ENCODE measurements at regions not wholly inside any gene's neighbourhood (a gene's known extent, or its start where the extent isn't known, plus 50 kb on each side); places are given as distances from the start of the nearest gene placed in this dataset.
"Not testable (repeated sequence)": the region's sequence is repeated elsewhere in the genome, so short reads cannot be mapped to it uniquely, and the experiment has no call there.

DNA sequence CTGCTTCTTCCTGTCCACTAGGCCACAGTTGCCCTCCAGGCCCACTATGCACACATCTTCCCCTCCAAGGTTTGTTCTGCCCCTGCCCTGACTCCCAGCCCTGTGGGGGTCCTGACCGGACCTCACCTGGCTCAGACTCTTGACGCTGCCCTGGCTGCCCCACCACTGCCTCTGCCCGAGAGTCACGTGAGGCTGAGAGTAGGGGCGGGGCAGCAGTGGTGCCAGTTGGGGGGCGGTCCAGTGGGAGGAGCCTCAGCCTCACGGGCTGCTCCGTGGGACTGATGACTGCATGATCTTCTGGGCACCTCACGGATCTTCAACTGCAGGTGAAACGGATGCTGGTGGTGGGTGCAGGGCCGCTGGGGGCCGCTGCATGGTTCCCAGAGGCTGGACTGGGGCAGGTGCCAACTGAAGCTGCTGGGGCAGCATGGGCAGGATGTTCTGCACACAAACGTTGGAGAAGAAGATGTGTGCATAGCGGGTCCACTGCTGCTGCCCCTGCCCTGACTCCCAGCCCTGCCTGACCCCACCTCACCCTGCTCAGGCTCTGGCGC is 77.6 kb downstream of the HHIPL2 start:
- DNase-seq, result not testable (repeated sequence)

DNA sequence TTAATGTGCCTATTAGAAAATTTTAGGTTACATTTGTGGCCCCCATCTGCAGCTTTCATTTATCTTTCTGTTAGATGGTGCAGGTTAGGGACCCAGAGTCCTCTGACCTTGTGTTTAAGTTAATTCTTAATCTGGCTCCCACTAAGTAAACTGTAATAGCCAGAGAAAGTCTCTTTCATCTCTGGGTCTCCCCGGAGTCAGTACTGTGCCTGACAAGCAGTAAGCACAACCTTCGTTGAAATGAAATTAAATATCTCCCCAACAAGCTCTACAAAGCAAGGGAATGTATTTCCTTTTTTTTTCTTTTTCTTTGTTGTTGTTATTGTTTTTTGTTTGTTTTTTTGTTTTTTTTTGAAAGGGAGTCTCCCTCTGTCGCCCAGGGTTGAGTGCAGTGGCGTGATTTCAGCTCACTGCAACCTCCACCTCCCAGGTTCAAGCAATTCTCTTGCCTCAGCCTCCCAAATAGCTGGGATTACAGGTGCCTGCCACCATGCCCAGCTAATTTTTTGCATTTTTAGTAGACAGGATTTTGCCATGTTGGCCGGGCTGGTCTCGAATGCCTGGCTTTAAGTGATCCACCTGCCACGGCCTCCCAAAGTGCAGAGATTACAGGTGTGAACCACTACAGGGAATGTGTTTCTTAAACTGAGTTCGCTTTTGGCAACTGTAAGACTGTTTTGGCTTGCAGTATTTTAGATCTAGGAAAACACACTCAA is 81.6 kb downstream of the HHIPL2 start:
- DNase-seq, result no peak

DNA sequence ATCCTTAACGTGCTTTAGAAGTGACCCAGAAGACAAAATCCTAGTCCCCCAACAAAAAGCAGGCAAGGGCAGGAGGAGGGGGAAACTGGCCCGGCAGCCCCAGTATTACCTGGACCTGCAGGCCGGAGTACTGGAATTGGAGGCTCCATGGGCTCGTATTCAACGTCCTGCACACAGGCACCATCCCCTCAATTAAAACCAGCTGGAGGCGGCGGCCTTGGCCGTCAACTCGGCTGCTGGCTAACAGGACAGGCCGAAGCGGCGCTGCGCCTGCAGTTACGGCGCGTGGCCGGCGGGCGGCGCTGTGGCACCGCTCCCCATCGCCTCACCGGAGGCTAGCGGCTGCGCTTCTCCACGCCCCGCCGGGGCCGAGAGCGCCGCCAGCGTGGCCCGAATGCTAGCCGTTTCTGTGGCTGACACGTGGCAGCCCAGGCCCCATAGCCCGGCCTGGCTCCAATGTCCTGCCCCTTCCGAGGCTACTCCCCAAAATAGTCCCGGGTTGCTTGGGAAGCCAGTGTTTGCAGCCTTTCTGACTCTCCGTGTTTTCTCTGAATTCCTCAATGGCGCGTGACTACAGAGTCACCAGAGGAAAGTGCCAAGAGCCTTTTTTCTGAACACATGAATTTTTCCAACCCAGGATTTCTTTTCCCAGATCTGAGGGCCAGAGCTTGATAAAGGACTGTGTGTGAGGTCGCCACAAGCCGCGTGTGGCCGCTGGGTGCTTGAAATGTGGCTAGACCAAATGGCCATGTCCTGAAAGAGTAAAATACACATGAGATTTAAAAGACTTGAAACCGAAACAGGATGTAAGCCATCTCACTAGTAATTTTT is 82.5 kb downstream of the HHIPL2 start:
- DNase-seq, result peak; percentile 97

DNA sequence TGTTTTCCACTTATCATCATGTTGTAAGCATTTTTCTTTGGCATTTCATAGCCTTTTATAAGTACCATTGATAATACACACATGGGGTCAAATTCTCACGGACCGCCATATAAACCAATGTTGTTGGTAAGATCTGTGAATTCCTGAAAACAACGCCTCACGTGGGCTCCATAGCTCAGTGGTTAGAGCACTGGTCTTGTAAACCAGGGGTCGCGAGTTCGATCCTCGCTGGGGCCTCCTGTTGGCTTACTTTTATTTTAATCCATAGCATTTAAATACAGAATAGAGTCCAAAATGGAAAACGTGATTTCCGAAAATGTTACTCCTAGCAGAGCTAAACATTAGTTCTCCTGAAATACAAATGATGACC is 83.1 kb downstream of the HHIPL2 start:
- peak; percentile 62 for DNase-seq

DNA sequence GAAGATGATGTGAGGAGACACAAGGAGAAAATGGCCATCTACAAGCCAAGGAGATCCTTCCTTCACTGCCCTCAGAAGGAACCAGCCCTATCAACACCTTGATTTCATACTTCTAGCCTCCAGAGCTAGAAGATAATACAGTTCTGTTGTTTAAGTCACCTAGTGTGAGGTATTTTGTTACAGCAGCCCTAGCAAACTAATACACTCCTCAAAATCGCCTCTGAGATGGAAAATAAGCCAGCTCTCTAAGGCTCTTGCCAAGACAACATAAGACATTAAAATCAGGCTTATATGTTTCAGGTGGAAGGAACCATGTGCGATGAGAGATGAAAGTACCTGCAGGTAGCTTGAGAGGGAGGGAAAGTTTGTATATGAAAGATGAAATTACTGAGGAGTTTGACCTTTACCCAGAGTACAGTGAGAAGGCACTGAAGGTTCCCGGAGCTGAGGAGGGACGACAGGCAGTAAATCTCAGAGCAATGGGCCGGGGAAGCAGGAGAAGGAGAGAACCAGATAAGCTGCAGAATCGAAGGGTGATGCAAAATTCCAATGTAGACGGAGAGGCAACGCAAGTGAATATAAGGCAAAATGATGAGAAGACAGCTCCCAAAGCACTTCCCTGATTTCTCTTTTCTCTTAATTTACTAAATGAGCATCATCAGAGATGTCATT is 84.7 kb downstream of the HHIPL2 start:
- DNase-seq, result no peak

DNA sequence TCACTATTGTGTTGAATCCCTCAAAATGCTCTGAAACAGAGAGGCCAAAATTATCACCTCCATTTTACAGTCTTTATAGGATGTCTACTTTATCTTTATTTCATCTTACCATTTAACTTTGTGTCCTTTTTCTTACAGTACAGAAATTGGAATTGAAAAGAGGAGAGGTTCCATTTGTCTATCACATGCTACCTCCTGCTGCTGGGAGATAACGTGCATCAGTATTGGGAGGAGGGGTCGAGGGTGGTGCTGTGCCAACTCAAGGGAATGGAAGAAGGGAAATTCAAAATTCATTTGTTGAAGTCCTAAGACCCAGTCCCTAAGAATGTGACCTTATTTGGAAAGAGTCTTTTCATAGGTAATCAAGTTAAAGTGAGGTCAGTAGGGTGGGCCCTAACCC is 85.3 kb downstream of the HHIPL2 start:
- no peak for DNase-seq

DNA sequence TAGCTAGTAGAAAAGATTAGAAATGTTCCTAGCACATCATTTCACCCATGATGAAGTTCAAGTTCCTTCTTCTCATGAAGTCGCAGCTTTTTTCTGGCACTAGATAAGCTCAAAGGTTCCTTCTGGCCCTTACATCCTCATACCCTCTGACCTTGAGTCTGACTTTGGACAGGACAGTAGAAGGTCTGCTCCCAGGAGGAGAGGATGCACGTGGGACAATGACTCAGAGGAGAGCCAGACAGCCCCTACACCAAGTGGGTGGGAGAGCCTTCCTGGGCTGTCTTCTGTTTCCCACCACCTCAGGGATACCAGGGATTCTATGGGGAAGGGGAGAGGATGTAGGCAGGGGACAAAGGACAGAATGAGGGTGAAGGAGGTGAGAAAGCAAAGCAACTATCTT is 86.0 kb downstream of the HHIPL2 start:
- peak; percentile 10 for DNase-seq

DNA sequence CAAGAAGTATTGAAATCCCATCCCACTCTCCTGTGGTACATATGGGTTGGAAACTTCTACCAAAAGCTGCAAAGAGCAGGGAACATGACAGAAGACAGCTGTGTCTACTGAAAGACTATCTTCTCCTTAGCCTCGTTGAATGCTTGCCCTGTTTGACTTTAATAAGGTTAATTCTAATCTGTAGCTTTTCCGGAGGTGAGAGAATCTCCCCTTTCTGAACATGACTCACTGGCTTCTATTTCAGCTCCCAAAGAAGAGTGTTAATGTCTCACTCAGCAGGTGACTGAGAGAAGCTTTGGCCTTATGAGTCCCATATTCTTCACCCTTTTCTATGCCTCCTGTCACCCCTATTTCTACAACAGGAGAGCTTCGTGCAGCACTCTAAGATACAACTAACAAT is 88.3 kb downstream of the HHIPL2 start:
- DNase-seq, result no peak

DNA sequence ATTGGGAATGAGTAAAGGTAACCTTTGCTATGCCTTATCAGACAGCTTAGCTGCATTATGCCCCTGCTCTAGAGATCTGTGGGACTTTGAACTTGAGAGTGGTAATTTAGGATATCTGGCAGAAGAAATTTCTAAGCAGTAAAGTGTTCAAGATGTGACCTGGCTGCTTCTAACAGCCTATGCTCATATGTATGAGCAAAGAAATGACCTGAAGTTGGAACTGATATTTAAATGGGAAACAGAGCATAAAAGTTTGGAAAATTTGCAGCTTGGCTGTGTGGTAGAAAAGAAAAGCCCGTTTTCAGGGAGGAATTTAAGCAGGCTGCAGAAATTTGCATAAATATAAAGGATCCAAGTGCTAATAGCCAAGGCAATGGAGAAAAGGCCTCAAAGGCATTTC is 90.4 kb downstream of the HHIPL2 start:
- no peak for DNase-seq

DNA sequence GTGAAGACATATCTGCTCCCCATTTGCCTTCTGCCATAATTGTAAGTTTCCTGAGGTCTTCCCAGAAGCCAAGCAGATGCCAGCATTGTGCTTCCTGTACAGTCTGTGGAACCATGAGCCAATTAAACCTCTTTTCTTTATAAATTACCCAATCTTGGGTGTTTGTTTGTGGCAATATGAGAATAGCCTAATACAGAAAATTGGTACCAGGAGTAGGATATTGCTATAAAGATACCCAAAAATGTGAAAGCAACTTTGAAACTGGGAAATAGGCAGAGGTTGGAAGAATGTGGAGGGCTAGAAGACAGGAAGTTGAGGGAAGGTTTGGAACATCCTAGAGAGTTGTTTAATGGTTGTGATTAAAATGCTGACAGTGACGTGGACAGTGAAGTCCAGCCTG is 90.8 kb downstream of the HHIPL2 start:
- no peak for DNase-seq

DNA sequence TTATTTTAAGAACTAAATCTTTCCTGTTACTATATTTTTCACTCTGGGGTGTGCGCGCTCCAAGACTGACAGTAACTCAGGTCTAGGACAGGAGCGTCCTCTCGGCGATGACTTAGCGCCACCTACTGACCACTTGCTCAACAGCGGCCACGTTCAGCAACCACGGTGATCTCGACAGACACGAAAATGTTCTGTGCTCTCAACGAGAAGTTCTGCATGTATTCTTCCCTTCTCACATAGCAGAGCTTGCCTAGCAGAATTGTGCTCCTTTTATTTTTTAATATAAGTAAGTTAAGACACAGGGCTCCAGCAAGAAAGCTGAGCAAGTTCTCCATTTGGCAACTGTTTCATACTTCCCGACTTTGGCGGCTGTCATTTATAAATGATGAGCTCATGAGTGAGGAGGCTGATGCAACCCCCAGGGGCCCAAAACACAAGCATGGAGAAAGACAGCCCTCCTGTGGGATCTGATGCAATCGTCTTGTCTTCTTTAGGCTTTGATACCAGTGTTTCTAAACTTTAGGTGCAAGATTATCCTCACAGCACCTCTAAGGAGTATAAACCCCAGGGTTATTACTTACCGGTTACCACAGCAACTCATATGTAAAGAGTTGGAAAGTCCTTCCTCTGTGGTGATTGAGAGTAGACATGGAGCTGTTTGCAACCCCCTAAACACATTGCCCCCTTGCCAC is 92.6 kb downstream of the HHIPL2 start:
- DNase-seq, result peak; percentile 91

DNA sequence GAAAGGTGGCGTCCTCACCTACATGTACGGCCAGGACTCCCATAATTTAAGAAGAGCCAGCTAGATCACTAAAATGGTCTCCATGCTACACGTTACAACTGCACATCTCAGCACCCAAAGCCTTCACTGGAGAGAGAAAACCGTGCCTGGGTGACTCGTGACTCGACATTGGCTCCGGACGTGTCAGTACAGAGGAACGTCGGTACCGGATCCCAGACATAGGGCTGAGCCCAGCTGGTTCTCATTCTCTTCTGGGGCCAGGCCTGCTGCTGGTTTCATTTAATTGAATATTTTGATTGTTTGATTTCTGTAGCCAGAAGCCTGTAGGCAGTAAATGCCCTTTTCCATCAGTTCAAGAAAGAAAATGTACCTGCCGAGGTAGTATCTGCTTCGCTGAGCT is 93.1 kb downstream of the HHIPL2 start:
- peak; percentile 65 for DNase-seq

DNA sequence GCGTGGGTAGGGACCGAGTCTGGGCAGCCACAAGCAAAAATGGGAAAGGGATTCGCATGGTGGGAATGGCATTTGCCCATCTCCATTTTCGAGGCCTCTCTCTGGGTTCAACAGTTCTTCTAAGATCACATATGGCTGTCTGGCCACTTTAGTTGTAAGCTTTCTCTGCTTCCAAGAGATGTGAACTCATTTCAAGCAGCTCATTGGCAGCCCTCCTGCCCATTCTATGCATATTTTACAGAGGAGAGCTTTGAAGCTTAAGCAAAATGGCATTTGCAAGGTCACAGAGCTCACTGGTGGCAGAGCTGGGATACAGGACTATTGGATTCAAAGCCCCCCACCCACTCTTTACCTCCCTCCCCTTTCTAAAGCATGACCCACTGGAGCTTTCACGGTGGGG is 93.7 kb downstream of the HHIPL2 start:
- DNase-seq, result peak; percentile 46

DNA sequence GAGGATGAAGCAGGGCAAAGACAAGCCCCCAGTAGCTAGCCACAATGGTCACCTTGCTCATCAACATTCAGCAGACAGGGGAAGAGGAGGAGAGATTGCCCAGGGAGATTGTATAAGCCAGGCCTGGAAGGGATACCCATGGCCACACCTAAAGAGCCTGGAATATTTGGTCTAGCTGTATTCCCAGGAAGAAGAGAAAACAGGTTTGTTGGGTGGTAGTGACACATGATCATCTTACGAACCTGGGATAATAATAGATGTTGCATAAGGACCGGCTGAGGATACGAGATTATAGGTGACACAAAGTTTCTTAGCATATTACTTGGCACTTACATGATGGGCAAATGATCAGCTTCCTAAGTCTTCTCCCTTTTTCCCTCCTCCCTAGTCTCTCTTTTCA is 95.9 kb downstream of the HHIPL2 start:
- no peak for DNase-seq

DNA sequence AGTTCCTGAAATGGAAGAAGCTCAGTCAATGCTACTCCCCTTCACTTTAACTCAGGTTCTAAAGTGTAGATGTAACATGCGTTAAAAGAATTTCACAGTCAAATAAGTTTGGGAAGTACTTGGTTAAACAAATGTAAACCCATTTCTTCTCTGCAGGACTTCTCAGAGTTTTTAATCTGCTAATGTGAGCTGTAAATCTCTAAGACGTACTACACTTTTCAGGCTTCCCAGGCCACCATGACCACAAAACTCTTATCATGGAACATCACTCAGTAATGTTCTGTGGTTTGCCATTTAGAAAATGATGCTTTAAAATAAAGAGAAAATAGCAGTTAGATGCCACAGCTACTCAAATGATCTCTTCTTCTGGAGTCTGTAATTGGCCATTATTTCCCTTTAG is 104.3 kb downstream of the HHIPL2 start:
- no peak for DNase-seq

DNA sequence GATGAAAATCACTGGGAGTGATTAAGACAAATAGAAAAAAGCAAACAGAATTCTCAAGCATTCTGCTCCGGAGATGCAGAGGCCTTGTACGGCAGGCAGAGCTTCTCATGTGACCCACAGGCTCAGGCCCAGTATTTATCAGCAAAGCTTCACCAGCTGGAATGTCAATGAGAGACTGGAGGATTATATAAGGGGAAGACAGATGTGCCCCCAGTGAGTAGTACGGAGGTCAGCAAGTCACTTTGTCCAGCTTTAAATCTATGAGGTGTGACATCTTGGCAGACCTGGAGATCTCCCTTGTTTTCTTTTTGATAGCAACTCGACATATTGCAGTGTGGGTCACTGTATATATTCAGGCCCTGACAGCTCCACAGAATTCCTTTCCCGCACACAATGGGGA is 106.8 kb downstream of the HHIPL2 start:
- DNase-seq, result no peak

DNA sequence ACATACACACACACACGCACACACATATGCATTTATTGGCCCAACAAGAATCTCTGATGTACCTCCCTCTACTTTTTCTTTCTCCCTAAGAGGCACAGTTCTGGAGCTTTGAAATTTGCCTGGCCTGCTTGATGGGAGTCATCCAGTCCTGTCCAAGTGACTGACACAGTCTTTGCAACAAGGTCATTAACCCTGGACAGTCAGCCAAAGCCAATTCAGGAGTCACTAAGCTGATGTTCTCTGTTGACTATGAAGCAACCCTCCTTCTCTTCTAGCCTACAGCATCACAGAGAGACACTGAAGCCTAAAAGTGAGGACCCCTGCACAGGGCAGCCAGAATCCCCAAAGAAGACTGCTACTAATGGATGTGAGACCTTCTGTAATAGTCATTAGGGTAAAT is 123.1 kb downstream of the HHIPL2 start:
- DNase-seq, result no peak

DNA sequence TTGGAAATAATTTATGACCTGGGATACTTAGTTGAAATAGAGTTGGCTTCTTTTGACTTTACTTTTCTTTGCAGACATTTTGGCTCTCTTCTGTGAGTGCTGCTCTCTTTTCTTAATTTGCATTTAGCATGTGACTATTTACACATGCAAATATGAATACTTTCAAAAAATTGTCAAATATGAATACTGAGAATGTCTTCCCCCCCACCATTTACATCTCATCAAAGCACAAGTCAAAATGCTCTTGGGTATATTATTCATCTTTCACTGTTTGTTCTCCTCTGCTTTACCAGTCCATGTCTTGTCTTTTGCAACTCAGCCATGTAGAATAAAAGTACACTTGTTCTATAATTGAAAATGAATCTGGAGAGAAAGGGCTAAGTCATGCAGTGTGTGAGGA is 126.5 kb downstream of the HHIPL2 start:
- no peak for DNase-seq

DNA sequence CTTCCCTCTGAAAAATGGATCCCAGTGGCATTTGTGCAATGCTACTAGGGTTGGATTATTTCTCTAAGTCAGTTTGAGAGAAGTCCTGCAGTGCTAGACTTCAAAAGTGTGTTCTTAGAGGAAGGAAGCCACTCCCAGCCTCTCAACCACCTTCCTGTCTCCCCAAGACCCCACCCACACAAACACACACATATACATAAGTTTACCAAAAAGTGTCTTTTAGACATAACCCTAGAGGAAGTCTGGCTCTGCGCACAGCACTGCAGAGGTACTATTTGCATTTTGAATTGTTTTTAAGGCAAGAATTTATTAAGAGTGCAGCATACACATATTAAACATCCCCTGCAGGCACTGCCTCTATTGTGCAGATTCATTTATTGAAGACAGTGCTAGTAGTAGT is 127.3 kb downstream of the HHIPL2 start:
- no peak for DNase-seq

DNA sequence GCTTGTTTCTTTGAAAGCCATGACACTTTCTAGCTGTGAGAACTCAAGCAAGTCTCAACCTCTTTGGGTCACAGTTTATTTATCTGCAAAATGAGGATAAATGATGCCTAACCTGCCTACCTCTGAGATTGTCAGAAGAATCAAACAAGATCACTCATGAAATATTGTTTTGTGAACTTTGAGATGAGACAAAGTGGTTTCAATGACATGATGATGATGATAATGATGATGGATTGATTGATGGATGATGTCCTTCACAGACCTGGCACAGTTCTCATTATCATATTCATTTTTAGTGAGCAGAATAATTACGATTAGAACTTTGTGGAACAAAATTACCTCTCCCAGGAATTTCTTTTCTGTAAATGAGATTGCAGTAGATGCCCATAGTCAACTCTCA is 129.2 kb downstream of the HHIPL2 start:
- DNase-seq, result no peak

DNA sequence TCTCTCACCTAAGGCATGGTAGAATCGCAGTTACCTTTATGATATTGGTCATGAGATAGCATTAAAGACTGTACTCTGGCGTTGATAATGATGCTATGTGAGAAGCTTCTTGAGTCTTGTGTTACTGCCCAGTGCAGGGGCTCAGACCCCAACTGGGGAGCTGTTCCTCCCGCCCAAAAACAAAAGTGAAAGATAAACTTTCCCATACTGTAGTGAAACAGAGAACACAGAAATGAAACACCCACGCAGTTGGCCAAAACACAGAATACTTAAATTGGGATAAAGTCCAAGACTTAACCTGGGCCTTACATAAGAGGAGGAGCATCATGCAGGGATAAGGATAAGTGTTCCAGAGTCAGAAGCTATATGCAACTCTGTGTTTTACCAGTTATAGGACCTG is 130.6 kb downstream of the HHIPL2 start:
- DNase-seq, result no peak

DNA sequence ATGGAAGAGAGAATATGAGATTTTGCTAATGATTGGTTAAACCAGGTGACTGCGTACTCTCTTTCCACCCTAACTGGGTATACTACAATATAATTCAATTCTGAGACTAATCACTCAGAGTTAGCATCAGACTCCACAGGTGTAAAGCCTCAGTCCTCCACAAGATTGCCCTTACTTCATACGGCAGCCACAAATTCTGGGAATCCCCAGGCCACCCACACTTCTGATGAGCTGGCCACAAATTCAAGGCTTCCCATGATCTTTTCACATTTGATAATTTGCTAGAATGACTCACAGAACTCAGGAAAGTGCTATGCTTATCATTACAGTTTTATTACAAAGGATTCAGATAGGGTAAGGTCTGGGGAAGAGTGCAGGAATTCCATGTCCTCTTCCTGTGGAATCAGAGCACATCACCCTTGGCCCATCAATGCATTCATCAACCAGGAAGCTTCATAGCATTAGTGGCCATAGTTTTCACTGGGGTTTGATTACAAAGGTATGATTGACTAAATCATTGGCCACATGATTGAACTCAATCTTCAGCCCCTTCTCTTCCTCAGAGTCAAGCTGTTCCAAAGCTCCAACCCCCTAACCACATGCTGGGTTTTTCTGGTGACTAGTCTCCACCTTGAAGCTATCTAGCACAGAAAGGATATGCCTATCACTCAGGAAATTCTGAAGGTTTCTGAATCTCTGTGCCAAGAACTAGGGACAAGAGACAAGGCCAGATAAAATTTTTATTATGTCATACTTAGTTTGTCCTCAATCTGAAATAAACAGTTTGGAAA is 131.7 kb downstream of the HHIPL2 start:
- no peak for DNase-seq

Data from fibroblast of skin of back (primary cell).